Rectal smooth muscle tissue (tissue), 1 donor: ENCODE measurements at regions not wholly inside any gene's neighbourhood (a gene's known extent, or its start where the extent isn't known, plus 50 kb on each side); places are given as distances from the start of the nearest gene placed in this dataset.

ENCODE experiments used
- H3K27ac ChIP-seq: one replicate; pipeline ENCODE4 v1.7.0; 2013; ENCODE audit warnings: low read depth, low read length, inconsistent platforms
- H3K27me3 ChIP-seq: one replicate; pipeline ENCODE4 v1.7.0; 2013; ENCODE audit warnings: low read length; ENCODE audit not compliant: control insufficient read depth, insufficient read depth
- H3K36me3 ChIP-seq: one replicate; pipeline ENCODE4 v1.7.0; 2013; ENCODE audit warnings: low read length; ENCODE audit not compliant: control insufficient read depth, insufficient read depth
- H3K4me1 ChIP-seq: one replicate; pipeline ENCODE4 v1.7.0; 2013; ENCODE audit warnings: low read length; ENCODE audit not compliant: control insufficient read depth, insufficient read depth
- H3K4me3 ChIP-seq: one replicate; pipeline ENCODE4 v1.7.0; 2013; ENCODE audit warnings: low read length
- H3K9ac ChIP-seq: one replicate; pipeline ENCODE4 v1.7.0; 2013; ENCODE audit warnings: low read length

- Histone ChIP-seq H3K4me1 (no peaks in the 10 kb centered on the region), H3K9ac (no peak overlapping the region), H3K36me3 (no peaks in the 10 kb centered on the region), H3K27ac (no peak overlapping the region), H3K4me3 (no peak overlapping the region), H3K27me3 (no peaks in the 10 kb centered on the region)
These were observed 216.3 kb downstream of the NHLRC3 start for GRCh38 chr13:39254601-39255000.

- no peak overlapping the region for H3K27ac ChIP-seq
- no peak overlapping the region for H3K4me3 ChIP-seq
- no peaks in the 10 kb centered on the region for H3K4me1 ChIP-seq
- H3K36me3 ChIP-seq: no peaks in the 10 kb centered on the region
- H3K27me3 ChIP-seq: no peaks in the 10 kb centered on the region
- H3K9ac ChIP-seq: no peak overlapping the region
These were observed 219.4 kb downstream of the NHLRC3 start for GRCh38 chr13:39257642-39258041.

- no peak overlapping the region for H3K4me3 ChIP-seq
- H3K36me3 ChIP-seq: no peaks in the 10 kb centered on the region
- no peak overlapping the region for H3K27ac ChIP-seq
- no peaks in the 10 kb centered on the region for H3K4me1 ChIP-seq
- no peak overlapping the region for H3K9ac ChIP-seq
- no peaks in the 10 kb centered on the region for H3K27me3 ChIP-seq
These were observed 221.3 kb downstream of the NHLRC3 start for GRCh38 chr13:39259371-39260140.

DNA sequence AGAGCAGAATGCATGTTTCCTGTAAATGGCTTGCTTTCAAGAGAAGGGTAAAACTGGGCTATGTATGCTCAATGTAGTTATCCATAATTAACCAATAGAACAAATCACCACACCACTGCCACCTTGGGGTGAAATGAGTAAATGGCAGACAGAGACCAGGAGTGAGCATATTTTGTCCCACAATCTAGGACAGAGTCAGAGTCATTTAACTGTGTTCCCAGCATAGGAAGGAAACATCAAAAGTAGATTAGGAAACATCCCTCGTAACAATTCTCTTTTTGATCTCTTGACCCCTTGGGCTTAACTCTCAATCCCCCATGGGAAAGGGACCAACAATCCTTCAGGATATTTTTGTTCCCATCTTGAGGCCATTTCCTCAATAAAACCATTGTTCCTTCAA is 224.8 kb downstream of the NHLRC3 start:
- no peak overlapping the region for H3K27ac ChIP-seq
- no peak overlapping the region for H3K4me3 ChIP-seq
- no peaks in the 10 kb centered on the region for H3K36me3 ChIP-seq
- H3K4me1 ChIP-seq: no peaks in the 10 kb centered on the region
- H3K27me3 ChIP-seq: no peaks in the 10 kb centered on the region
- H3K9ac ChIP-seq: no peak overlapping the region

GRCh38 chr13:39263531-39263930 is 225.3 kb downstream of the NHLRC3 start:
- Histone ChIP-seq H3K27ac (no peak overlapping the region), H3K4me3 (no peak overlapping the region), H3K27me3 (no peaks in the 10 kb centered on the region), H3K9ac (no peak overlapping the region), H3K4me1 (no peaks in the 10 kb centered on the region), H3K36me3 (no peaks in the 10 kb centered on the region)

GRCh38 chr13:39266426-39266825 is 228.2 kb downstream of the NHLRC3 start:
- Histone ChIP-seq H3K27me3 (no peaks in the 10 kb centered on the region), H3K4me3 (no peak overlapping the region), H3K27ac (no peak overlapping the region), H3K4me1 (no peaks in the 10 kb centered on the region), H3K36me3 (no peaks in the 10 kb centered on the region), H3K9ac (no peak overlapping the region)

- Histone ChIP-seq H3K9ac (no peak overlapping the region), H3K4me1 (no peaks in the 10 kb centered on the region), H3K4me3 (no peak overlapping the region), H3K27ac (no peak overlapping the region), H3K27me3 (no peaks in the 10 kb centered on the region), H3K36me3 (no peaks in the 10 kb centered on the region)
These were observed 230.1 kb downstream of the NHLRC3 start for GRCh38 chr13:39268398-39268797.

GRCh38 chr13:39269004-39269403 is 230.7 kb downstream of the NHLRC3 start:
- Histone ChIP-seq H3K27me3 (no peaks in the 10 kb centered on the region), H3K9ac (no peak overlapping the region), H3K36me3 (no peaks in the 10 kb centered on the region), H3K4me1 (no peaks in the 10 kb centered on the region), H3K27ac (no peak overlapping the region), H3K4me3 (no peak overlapping the region)

DNA sequence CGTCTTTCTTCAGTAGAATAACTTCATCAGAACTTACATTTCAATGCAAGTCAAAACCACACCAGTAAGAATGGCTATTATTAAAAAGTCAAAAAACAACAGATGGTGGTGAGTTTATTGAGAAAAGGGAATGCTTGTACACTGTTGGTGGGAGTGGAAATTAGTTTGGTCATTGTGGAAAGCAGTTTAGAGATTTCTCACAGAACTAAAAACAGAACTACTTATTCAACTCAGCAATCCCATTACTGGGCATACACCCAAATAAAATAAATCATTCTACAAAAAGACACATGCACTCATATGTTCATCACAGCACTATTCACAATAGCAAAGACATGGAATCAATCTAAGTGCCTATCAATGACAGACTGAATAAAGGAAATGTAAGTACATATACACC is 231.2 kb downstream of the NHLRC3 start:
- H3K4me1 ChIP-seq: no peaks in the 10 kb centered on the region
- H3K4me3 ChIP-seq: no peak overlapping the region
- no peak overlapping the region for H3K9ac ChIP-seq
- no peak overlapping the region for H3K27ac ChIP-seq
- H3K27me3 ChIP-seq: no peaks in the 10 kb centered on the region
- no peaks in the 10 kb centered on the region for H3K36me3 ChIP-seq

GRCh38 chr13:39272994-39273393 is 234.7 kb downstream of the NHLRC3 start:
- H3K36me3 ChIP-seq: no peaks in the 10 kb centered on the region
- no peaks in the 10 kb centered on the region for H3K27me3 ChIP-seq
- no peak overlapping the region for H3K27ac ChIP-seq
- no peaks in the 10 kb centered on the region for H3K4me1 ChIP-seq
- no peak overlapping the region for H3K9ac ChIP-seq
- H3K4me3 ChIP-seq: no peak overlapping the region

GRCh38 chr13:39273953-39274738 is 235.9 kb downstream of the NHLRC3 start:
- no peaks in the 10 kb centered on the region for H3K27me3 ChIP-seq
- no peak overlapping the region for H3K4me3 ChIP-seq
- H3K36me3 ChIP-seq: no peaks in the 10 kb centered on the region
- H3K9ac ChIP-seq: no peak overlapping the region
- no peak overlapping the region for H3K27ac ChIP-seq
- H3K4me1 ChIP-seq: no peaks in the 10 kb centered on the region

DNA sequence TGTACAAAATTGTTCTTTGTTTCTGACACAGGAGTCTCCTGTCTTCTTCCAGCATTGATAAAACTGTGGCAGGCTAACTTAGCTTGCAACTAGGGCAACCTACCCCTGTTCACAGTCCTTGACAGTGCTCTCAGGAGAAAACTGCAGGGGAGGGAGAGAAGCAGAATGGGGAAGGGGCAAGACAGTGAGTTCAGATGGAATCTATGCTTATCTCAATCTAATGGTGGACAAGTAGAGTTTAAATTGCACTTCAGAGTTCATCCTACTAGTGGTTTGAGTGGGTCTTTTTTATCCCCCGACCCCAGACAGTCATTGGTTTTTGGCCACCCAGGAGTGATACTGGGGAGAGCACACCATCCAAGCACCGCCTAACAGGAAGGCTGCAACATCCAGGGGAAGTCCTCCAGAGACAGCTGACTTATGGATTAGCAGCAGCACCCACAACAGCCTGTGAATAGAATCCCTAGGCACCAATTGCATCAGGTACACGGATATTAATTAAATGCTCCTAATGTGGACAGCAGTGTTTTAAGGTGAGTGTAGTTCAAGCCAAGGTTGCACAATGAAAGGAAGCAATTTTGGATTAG is 236.6 kb downstream of the NHLRC3 start:
- H3K36me3 ChIP-seq: no peaks in the 10 kb centered on the region
- no peaks in the 10 kb centered on the region for H3K27me3 ChIP-seq
- H3K4me3 ChIP-seq: no peak overlapping the region
- no peaks in the 10 kb centered on the region for H3K4me1 ChIP-seq
- H3K27ac ChIP-seq: no peak overlapping the region
- H3K9ac ChIP-seq: no peak overlapping the region
